Activated T-cell treated with anti-CD3 and anti-CD28 coated beads, Interleukin-2, amount 50 U/mL, for 72 hours (primary cell): ENCODE measurements at regions not wholly inside any gene's neighbourhood (a gene's known extent, or its start where the extent isn't known, plus 50 kb on each side); places are given as distances from the start of the nearest gene placed in this dataset.

Experiments
- ATAC-seq, 2 donors: fragments of 150-1000 bp; cut with Tn5 transposase; replicated peaks in 1 of 2; 2 replicates each; pipeline ENCODE4 v1.10.0; 2021; ENCODE audit warnings: moderate library complexity in 2 of 2, mild to moderate bottlenecking in 1 of 2
- DNase-seq, 2 donors: peaks; one replicate each; pipeline ENCODE4 v3.0.0; 2021 to 2022; ENCODE audit warnings: mixed read lengths in 1 of 2
- H3K27ac Mint-ChIP-seq: one replicate; pipeline ENCODE4 v1.8.0; 2022; ENCODE audit warnings: mild to moderate bottlenecking, moderate library complexity, mixed read lengths
- H3K27me3 Mint-ChIP-seq: one replicate; pipeline ENCODE4 v1.8.0; 2022; ENCODE audit warnings: low read depth, mixed read lengths
- H3K36me3 Mint-ChIP-seq, 2 donors: one replicate each; pipeline ENCODE4 v1.8.0; 2022; ENCODE audit warnings: mixed read lengths in 2 of 2, mild to moderate bottlenecking in 1 of 2; ENCODE audit not compliant: insufficient read depth in 2 of 2
- H3K4me1 Mint-ChIP-seq: one replicate; pipeline ENCODE4 v1.8.0; 2022; ENCODE audit warnings: low read depth, mixed read lengths
- H3K4me3 Mint-ChIP-seq, 2 donors: one replicate each; pipeline ENCODE4 v1.8.0; 2022; ENCODE audit warnings: mild to moderate bottlenecking in 2 of 2, mixed read lengths in 2 of 2, moderate library complexity in 2 of 2
- H3K9me3 Mint-ChIP-seq, 2 donors: one replicate each; pipeline ENCODE4 v1.8.0; 2022; ENCODE audit warnings: mixed read lengths in 2 of 2

- no peak overlapping the region for H3K4me3 Mint-ChIP-seq
- H3K27me3 Mint-ChIP-seq, result no peaks in the 10 kb centered on the region
- peaks cover 3% of the 10 kb centered on the region for H3K4me1 Mint-ChIP-seq
- H3K9me3 Mint-ChIP-seq, result peaks cover 5 to 10% of the 10 kb centered on the region in 2 donors
- DNase-seq (no peak), ATAC-seq (no peak)
- peaks cover 0 to 2% of the 10 kb centered on the region in 2 donors for H3K36me3 Mint-ChIP-seq
- no peak overlapping the region for H3K27ac Mint-ChIP-seq
Measured at GRCh38 chr15:91490211-91490610, 363.3 kb upstream of the SLCO3A1 start.

GRCh38 chr15:91491101-91491950, 362.2 kb upstream of the SLCO3A1 start:
- Mint-ChIP-seq H3K36me3 (peaks cover 0 to 2% of the 10 kb centered on the region in 2 donors), H3K27me3 (no peaks in the 10 kb centered on the region), H3K9me3 (peaks cover 5 to 10% of the 10 kb centered on the region in 2 donors), H3K4me3 (no peak overlapping the region), H3K4me1 (no peaks in the 10 kb centered on the region), H3K27ac (no peak overlapping the region)
- no peak for ATAC-seq
- DNase-seq, result no peak

GRCh38 chr15:91496754-91497691, 356.5 kb upstream of the SLCO3A1 start:
- no peaks in the 10 kb centered on the region for H3K36me3 Mint-ChIP-seq
- H3K4me3 Mint-ChIP-seq, result no peak overlapping the region
- ATAC-seq, result no peak
- H3K27me3 Mint-ChIP-seq, result no peaks in the 10 kb centered on the region
- H3K9me3 Mint-ChIP-seq, result no peaks in the 10 kb centered on the region
- H3K4me1 Mint-ChIP-seq, result no peaks in the 10 kb centered on the region
- DNase-seq, result no peak
- no peak overlapping the region for H3K27ac Mint-ChIP-seq

DNA sequence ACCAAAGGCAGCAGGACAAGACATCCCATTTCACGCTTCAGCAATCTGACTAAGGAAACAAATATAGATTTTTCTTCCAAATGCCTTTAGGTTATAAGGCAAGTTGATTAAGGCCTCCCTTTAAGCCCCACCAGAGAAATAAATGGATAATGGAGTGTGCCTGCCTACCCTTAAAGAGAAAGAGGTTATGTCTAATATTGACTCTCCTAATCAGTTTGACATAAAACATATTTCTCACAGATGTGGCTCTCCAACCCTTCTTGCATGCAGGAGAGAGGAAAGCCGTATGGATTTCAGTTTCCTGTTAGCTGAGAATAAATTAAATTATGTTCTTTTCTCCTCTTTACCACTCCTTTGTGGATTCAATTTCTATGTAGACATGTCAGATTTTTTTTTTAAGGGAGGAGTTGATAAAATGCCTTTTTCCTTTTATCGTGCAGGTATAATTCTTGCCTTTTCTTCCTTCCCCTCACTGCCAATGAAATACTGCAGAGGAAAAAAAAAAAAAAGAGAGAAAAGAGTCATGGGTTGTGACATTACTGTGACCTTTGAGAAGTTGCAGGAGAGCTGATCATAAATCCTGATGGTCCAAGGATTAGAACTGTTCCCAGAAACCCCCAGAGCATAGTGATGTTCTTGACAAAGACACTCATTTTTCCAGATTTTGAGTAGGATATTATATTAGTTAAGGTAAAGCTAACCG, 355.3 kb upstream of the SLCO3A1 start:
- Mint-ChIP-seq H3K4me1 (no peaks in the 10 kb centered on the region), H3K9me3 (no peaks in the 10 kb centered on the region), H3K27ac (no peak overlapping the region), H3K36me3 (no peaks in the 10 kb centered on the region), H3K27me3 (no peaks in the 10 kb centered on the region), H3K4me3 (no peak overlapping the region)
- ATAC-seq (no peak), DNase-seq (no peak)

DNA sequence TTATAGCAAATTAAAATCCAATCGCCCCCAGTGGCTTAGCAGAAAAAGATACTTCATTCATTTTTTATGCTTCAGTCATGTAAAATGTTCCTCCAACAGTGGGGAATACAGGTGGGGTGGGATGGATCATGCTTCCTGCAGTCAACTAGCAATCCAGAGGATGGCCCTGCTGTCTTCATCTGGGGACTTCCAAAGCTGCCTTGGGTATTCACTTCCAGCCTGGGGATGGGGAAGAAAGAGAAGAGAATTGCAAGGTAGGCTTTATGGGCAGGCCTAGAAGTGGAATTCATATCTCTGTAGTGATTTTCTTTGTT, 354.8 kb upstream of the SLCO3A1 start:
- H3K4me3 Mint-ChIP-seq, result no peak overlapping the region
- DNase-seq, result no peak
- H3K36me3 Mint-ChIP-seq, result no peaks in the 10 kb centered on the region
- H3K4me1 Mint-ChIP-seq, result no peaks in the 10 kb centered on the region
- no peak overlapping the region for H3K27ac Mint-ChIP-seq
- no peak for ATAC-seq
- H3K9me3 Mint-ChIP-seq, result no peaks in the 10 kb centered on the region
- H3K27me3 Mint-ChIP-seq, result no peaks in the 10 kb centered on the region

- DNase-seq (no peak), ATAC-seq (no peak)
- Mint-ChIP-seq H3K27me3 (no peaks in the 10 kb centered on the region), H3K4me3 (peak overlapping the region in 1 of 2 donors; percentile 52), H3K9me3 (no peaks in the 10 kb centered on the region), H3K36me3 (no peaks in the 10 kb centered on the region), H3K4me1 (no peaks in the 10 kb centered on the region), H3K27ac (no peak overlapping the region)
Measured at GRCh38 chr15:91499774-91500383, 353.6 kb upstream of the SLCO3A1 start.

GRCh38 chr15:91508633-91509032, 344.9 kb upstream of the SLCO3A1 start:
- H3K27ac Mint-ChIP-seq, result no peak overlapping the region
- ATAC-seq, result no peak

DNA sequence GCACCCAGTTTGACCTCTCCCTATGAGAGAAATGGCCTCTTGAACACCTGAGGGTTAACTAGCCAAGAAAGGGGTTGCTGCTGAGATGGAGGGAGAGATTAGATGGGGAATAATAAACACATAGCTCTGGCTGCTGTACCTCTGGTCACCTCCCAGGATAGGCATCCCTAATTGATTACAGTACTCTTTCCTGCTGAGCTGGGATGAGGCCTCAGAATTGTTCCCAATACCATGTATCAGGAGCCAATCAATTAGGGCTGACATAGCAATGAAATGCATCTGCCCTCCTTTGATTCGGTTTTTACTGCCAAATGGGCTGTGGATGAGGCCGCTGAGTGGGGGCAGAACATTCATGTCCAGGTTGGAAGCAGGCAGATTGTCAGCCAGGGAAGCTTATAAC, 339.4 kb upstream of the SLCO3A1 start:
- Mint-ChIP-seq H3K9me3 (peaks cover 0 to 4% of the 10 kb centered on the region in 2 donors), H3K4me3 (no peak overlapping the region), H3K27ac (no peak overlapping the region), H3K36me3 (no peaks in the 10 kb centered on the region), H3K4me1 (no peaks in the 10 kb centered on the region), H3K27me3 (no peaks in the 10 kb centered on the region)
- no peak for DNase-seq
- ATAC-seq, result no peak

More at GRCh38 chr15:91508633-91509032, 344.9 kb upstream of the SLCO3A1 start:
- Mint-ChIP-seq H3K4me1 (no peaks in the 10 kb centered on the region), H3K27me3 (no peaks in the 10 kb centered on the region), H3K4me3 (no peak overlapping the region), H3K36me3 (no peaks in the 10 kb centered on the region), H3K9me3 (peaks cover 0 to 3% of the 10 kb centered on the region in 2 donors)
- no peak for DNase-seq

DNA sequence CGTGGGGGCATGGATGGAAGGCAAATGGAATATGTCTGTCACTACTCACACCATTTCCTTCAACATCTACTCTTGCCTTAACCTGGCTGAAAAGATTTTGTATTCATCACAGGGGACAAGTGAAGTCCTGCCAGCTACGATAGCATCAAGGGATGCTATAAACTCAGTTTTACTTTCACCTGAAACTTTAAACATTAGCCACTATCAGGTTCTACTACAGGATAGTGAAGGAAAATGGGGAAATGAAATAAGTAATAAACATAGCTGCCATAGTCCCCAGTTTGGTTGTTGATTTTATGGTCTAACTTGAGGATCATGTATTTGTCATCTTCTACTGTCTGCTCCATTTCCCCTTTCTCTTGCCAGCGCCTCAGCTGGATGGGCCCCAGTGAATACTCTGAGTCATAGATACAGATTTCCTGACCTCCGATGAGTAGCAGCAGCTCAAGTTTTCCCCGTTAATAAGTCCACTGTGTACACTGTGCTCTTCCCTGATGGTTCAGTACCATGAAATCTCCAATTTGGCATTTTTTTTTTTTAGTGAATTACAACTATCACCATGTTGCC, 338.2 kb upstream of the SLCO3A1 start:
- ATAC-seq, result no peak
- Mint-ChIP-seq H3K27ac (no peak overlapping the region), H3K36me3 (no peaks in the 10 kb centered on the region), H3K4me1 (no peaks in the 10 kb centered on the region), H3K4me3 (no peak overlapping the region), H3K9me3 (peaks cover 0 to 1% of the 10 kb centered on the region in 2 donors), H3K27me3 (no peaks in the 10 kb centered on the region)
- no peak for DNase-seq

GRCh38 chr15:91516866-91517265, 336.6 kb upstream of the SLCO3A1 start:
- Mint-ChIP-seq H3K4me3 (no peak overlapping the region), H3K27me3 (no peaks in the 10 kb centered on the region), H3K27ac (no peak overlapping the region), H3K9me3 (peaks cover 0 to 3% of the 10 kb centered on the region in 2 donors), H3K36me3 (no peaks in the 10 kb centered on the region), H3K4me1 (peaks cover 3% of the 10 kb centered on the region)
- no peak for DNase-seq
- no peak for ATAC-seq

DNA sequence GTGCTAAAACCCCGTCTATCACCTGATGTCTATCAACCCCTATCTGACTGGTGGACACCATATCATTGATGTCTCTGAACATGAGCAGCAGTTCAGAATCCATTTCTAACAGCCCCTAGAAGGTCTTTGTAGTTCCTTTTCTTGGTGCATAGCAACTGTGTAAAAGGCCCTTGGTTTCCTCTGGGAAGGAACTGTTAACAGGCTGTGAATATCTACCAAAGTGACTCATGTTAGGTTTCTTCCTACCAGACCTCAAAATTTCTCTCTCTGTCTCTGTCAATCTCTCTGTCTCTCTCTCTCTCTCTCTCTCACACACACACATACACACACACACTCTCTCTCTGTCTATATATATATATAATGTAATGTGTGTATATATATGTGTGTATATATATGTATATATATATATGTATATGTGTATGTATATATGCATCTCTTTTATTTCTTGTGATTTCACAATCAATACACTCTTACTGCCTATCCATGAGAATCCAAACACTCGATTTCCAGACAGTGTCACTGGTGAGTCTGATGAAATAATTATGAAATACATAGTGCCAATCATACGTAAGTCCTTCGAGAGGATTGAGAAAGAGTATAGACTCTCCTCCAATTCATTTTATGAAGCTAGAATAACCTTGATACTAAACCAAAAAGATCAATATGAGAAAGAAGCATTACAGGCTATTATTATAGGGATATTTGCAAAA, 335.9 kb upstream of the SLCO3A1 start:
- DNase-seq (no peak), ATAC-seq (no peak)
- peaks cover 10% of the 10 kb centered on the region for H3K4me1 Mint-ChIP-seq
- no peak overlapping the region for H3K4me3 Mint-ChIP-seq
- no peaks in the 10 kb centered on the region for H3K36me3 Mint-ChIP-seq
- peaks cover 0 to 3% of the 10 kb centered on the region in 2 donors for H3K9me3 Mint-ChIP-seq
- H3K27me3 Mint-ChIP-seq, result no peaks in the 10 kb centered on the region
- H3K27ac Mint-ChIP-seq, result no peak overlapping the region

DNA sequence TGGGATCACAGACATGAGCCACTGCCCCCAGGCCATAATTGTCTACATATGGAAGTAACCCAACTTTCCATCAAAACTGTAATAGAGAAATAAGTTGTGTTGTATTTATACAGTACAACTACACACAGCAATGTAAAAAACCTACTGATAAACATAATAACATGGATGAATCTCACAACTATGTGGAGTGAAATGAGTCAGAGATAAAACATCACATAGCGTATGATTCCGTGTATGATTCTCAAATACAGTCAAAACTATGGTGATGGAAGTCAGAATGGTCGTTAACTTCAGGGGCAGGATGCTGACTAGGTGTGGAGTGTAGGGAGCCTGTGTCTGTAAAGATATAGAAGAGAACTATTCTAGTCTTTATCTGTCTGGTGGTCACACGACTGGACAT, 332.7 kb upstream of the SLCO3A1 start:
- Mint-ChIP-seq H3K4me1 (peaks cover 28% of the 10 kb centered on the region), H3K9me3 (peaks cover 0 to 1% of the 10 kb centered on the region in 2 donors), H3K27me3 (no peaks in the 10 kb centered on the region), H3K27ac (no peak overlapping the region), H3K4me3 (no peak overlapping the region), H3K36me3 (no peaks in the 10 kb centered on the region)
- DNase-seq (no peak), ATAC-seq (peak in 1 of 2 donors; percentile 32)
